Psoas muscle (tissue), 7 donors: ENCODE measurements at regions not wholly inside any gene's neighbourhood (a gene's known extent, or its start where the extent isn't known, plus 50 kb on each side); places are given as distances from the start of the nearest gene placed in this dataset.

Experiments
- ATAC-seq, 4 donors: fragments of 200-7000 bp; cut with Tn5 transposase; one replicate each; pipeline ENCODE4 v1.9.1; 2020; ENCODE audit warnings: moderate library complexity in 3 of 4, mild to moderate bottlenecking in 2 of 4
- DNase-seq, 2 donors: peaks; one replicate each; pipeline ENCODE4 v3.0.0-alpha.2; 2020
- H3K27ac ChIP-seq: fragments of 200-600 bp; one replicate; pipeline ENCODE4 v1.8.0; 2022
- H3K27me3 ChIP-seq, 3 donors: fragments of 200-600 bp in 1 of 3; one replicate each; pipeline versions ENCODE4 v1.6.1 to v1.8.0; 2013 to 2022; ENCODE audit warnings: low read length in 2 of 3, mild to moderate bottlenecking in 2 of 3, moderate library complexity in 1 of 3; ENCODE audit not compliant: insufficient read depth in 3 of 3
- H3K36me3 ChIP-seq, 2 donors: fragments of 200-600 bp in 1 of 2; one replicate each; pipeline versions ENCODE4 v1.6.1 to v1.8.0; 2013 to 2022; ENCODE audit warnings: low read depth in 1 of 2, mild to moderate bottlenecking in 1 of 2, moderate library complexity in 1 of 2; ENCODE audit not compliant: insufficient read depth in 1 of 2
- H3K4me1 ChIP-seq: fragments of 200-600 bp; one replicate; pipeline ENCODE4 v1.8.0; 2022
- H3K4me3 ChIP-seq: fragments of 200-600 bp; one replicate; pipeline ENCODE4 v1.8.0; 2022; ENCODE audit warnings: mild to moderate bottlenecking
- H3K9me3 ChIP-seq: fragments of 200-600 bp; one replicate; pipeline ENCODE4 v1.8.0; 2022
- CTCF ChIP-seq: fragments of 200-600 bp; IDR thresholded peaks from one replicate; pipeline ENCODE4 v1.8.0; 2022; ENCODE audit warnings: antibody characterized with exemption
- WGBS, 3 donors: extraction: QIAGEN DNeasy Blood & Tissue Kit; methylation state at CpG; one replicate each; pipeline versions ENCODE4 v1.1.6 to v1.1.7; 2013; 5-methylcytosine and 5-hydroxymethylcytosine counted together
- intact Hi-C, 2 donors: fragments of 100-400 bp; cut with DNase I; formaldehyde crosslinking; loops; one replicate each; pipeline versions ENCODE4 v1.11.0 to v1.14.2; 2022
- donor health status: healthy with polysubstance abuse.
- donor health status: DM: no; HTN: no; CAD: no; lungs with moderate emphysema.
- donor health status: Bipolar disorder and iron deficiency.
- donor health status: healthy.
- donor health status: DM: yes; HTN: yes; CAD: no.
- donor health status: DM: no; HTN: no; CAD: no.
- donor health status: DM: yes; HTN: yes; CAD: no.

GRCh38 chr13:46486270-46486669 lies 66.7 kb upstream of the LRCH1 start:
- DNase-seq (no peak), ATAC-seq (no peak)
- intact Hi-C loops, result no loop called here
- H3K27ac ChIP-seq, result no peak overlapping the region
- no peaks in the 10 kb centered on the region for H3K27me3 ChIP-seq
- no peak overlapping the region for H3K4me3 ChIP-seq
- no peak for TF ChIP-seq CTCF
- H3K9me3 ChIP-seq, result peaks cover 18% of the 10 kb centered on the region
- no peaks in the 10 kb centered on the region for H3K4me1 ChIP-seq
- 48 to 70% (median 55%) methylated on average over 6 of the region's 6 CpGs for WGBS, 3 donors
- no peaks in the 10 kb centered on the region for H3K36me3 ChIP-seq

- no peak overlapping the region for H3K4me3 ChIP-seq
- H3K27me3 ChIP-seq, result no peaks in the 10 kb centered on the region
- no peaks in the 10 kb centered on the region for H3K4me1 ChIP-seq
- no peak for TF ChIP-seq CTCF
- DNase-seq (no peak), ATAC-seq (no peak)
- H3K36me3 ChIP-seq, result no peaks in the 10 kb centered on the region
- intact Hi-C loops, result no loop called here
- H3K27ac ChIP-seq, result no peak overlapping the region
- H3K9me3 ChIP-seq, result peaks cover 18% of the 10 kb centered on the region
- 85 to 91% (median 87%) methylated on average over 3 of the region's 3 CpGs for WGBS, 3 donors
These were observed 68.4 kb upstream of the LRCH1 start for GRCh38 chr13:46484561-46484960.

- H3K27ac ChIP-seq, result no peak overlapping the region
- intact Hi-C loops, result no loop called here
- TF ChIP-seq CTCF, result no peak
- peaks cover 18% of the 10 kb centered on the region for H3K9me3 ChIP-seq
- no peaks in the 10 kb centered on the region for H3K4me1 ChIP-seq
- no peaks in the 10 kb centered on the region for H3K27me3 ChIP-seq
- 55 to 78% (median 61%) methylated on average over 4 of the region's 4 CpGs for WGBS, 3 donors
- no peaks in the 10 kb centered on the region for H3K36me3 ChIP-seq
- no peak overlapping the region for H3K4me3 ChIP-seq
- no peak for ATAC-seq
- no peak for DNase-seq
These were observed 71.8 kb upstream of the LRCH1 start for GRCh38 chr13:46481166-46481565.

- H3K27ac ChIP-seq, result no peak overlapping the region
- no peak for ATAC-seq
- no peak for DNase-seq
- 91 to 94% (median 92%) methylated on average over 5 of the region's 5 CpGs for WGBS, 3 donors
- H3K9me3 ChIP-seq, result peaks cover 16% of the 10 kb centered on the region
- intact Hi-C loops, result no loop called here
- H3K27me3 ChIP-seq, result no peaks in the 10 kb centered on the region
- TF ChIP-seq CTCF, result no peak
- no peaks in the 10 kb centered on the region for H3K36me3 ChIP-seq
- no peak overlapping the region for H3K4me3 ChIP-seq
- H3K4me1 ChIP-seq, result no peaks in the 10 kb centered on the region
These were observed 72.8 kb upstream of the LRCH1 start for GRCh38 chr13:46480131-46480530.

GRCh38 chr13:46479691-46480090 lies 73.3 kb upstream of the LRCH1 start:
- intact Hi-C loops, result no loop called here
- H3K27ac ChIP-seq, result no peak overlapping the region
- no peak for ATAC-seq
- WGBS, 3 donors, result 86 to 95% (median 93%) methylated on average over 1 of the region's 1 CpG
- no peaks in the 10 kb centered on the region for H3K27me3 ChIP-seq
- H3K36me3 ChIP-seq, result no peaks in the 10 kb centered on the region
- H3K4me3 ChIP-seq, result no peak overlapping the region
- no peak for TF ChIP-seq CTCF
- H3K4me1 ChIP-seq, result no peaks in the 10 kb centered on the region
- no peak for DNase-seq
- H3K9me3 ChIP-seq, result peaks cover 12% of the 10 kb centered on the region
